Esophagus squamous epithelium (tissue), 4 donors: ENCODE measurements at regions not wholly inside any gene's neighbourhood (a gene's known extent, or its start where the extent isn't known, plus 50 kb on each side); places are given as distances from the start of the nearest gene placed in this dataset.

Experiments
- POLR2A ChIP-seq, 4 donors: fragments of 450-650 bp; IDR thresholded peaks; one replicate each; pipeline ENCODE4 v1.6.1; 2017; ENCODE audit warnings: antibody characterized with exemption in 4 of 4, mild to moderate bottlenecking in 4 of 4, moderate library complexity in 3 of 4
- TF ChIP-seq, protein P1 (sequence below), 6 experiments: fragments of 450-650 bp in 4 of 6; fragments of 200-600 bp in 2 of 6; sonication (generic) in 2 of 6; IDR thresholded peaks; one replicate each; pipeline ENCODE4 v1.5.1; 2016 to 2019; ENCODE audit warnings: antibody characterized with exemption in 6 of 6, mild to moderate bottlenecking in 4 of 6, moderate library complexity in 4 of 6

DNA sequence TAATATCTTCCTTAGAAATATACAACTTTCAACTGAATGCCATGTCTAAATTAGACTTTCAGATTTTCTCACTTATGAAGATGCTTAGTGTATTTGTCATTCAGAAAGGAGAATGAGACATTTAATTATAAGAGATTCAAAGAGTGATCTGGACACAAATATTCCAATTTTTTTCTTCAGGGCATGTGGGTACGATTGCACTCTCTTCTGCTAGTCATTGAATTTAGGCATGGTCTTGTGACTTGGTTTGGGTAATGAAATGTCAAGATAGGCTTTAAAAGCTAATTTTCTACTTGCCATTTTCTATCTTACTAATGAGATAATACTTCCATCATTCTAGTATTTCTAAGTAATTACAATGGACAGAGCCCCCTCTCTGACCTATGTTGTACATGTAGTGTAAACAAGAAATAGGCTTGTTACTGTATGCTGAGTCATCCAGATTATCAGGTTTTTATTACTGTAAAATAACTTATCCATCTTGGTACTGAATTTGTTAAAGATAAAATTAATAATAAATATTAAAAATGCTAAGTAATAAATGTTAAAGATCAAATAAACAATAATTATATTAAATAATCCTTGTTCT lies 770.8 kb upstream of the BCHE start:
- TF ChIP-seq, protein P1, sequence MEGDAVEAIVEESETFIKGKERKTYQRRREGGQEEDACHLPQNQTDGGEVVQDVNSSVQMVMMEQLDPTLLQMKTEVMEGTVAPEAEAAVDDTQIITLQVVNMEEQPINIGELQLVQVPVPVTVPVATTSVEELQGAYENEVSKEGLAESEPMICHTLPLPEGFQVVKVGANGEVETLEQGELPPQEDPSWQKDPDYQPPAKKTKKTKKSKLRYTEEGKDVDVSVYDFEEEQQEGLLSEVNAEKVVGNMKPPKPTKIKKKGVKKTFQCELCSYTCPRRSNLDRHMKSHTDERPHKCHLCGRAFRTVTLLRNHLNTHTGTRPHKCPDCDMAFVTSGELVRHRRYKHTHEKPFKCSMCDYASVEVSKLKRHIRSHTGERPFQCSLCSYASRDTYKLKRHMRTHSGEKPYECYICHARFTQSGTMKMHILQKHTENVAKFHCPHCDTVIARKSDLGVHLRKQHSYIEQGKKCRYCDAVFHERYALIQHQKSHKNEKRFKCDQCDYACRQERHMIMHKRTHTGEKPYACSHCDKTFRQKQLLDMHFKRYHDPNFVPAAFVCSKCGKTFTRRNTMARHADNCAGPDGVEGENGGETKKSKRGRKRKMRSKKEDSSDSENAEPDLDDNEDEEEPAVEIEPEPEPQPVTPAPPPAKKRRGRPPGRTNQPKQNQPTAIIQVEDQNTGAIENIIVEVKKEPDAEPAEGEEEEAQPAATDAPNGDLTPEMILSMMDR (IDR thresholded peaks at IDR 0.05) = no peak
- TF ChIP-seq POLR2A (IDR thresholded peaks at IDR 0.05) = no peak
